HepG2 (cell line): ENCODE measurements at regions not wholly inside any gene's neighbourhood (a gene's known extent, or its start where the extent isn't known, plus 50 kb on each side); places are given as distances from the start of the nearest gene placed in this dataset.

Source experiments
- ATAC-seq: fragments of 200-7000 bp; cut with Tn5 transposase; 3 replicates; pipeline ENCODE4 v1.9.1; 2020; ENCODE audit warnings: mild to moderate bottlenecking, moderate library complexity
- BruUV-seq: library from RNA; stranded (reverse); fragments of 400-500 nt; replicated peaks from 2 replicates; lab custom pipeline; 2021; lab: Mats Ljungman, UMichigan
- CTCF ChIA-PET: fragments of 300-600 bp; formaldehyde crosslinking; extraction: SDS; loops from one replicate; lab custom pipeline; 2021; ENCODE audit warnings: low total read pairs, inconsistent platforms, low intra/inter-chr PET ratio; lab: Yijun Ruan, JAX
- POLR2A ChIA-PET: fragments of 350-600 bp; sonication (Branson Sonifier 250); formaldehyde crosslinking; loops from one replicate; lab custom pipeline; 2020; ENCODE audit warnings: antibody characterized with exemption, inconsistent platforms; lab: Yijun Ruan, JAX
- DNase-seq: peaks from one replicate; pipeline ENCODE4 v3.0.0-alpha.2; 2015; ENCODE audit warnings: low spot score
- FAIRE-seq: peaks from 3 replicates; lab custom pipeline; 2011; peaks lifted over from hg19 to GRCh38; lab: Jason Lieb, UNC
- H2AFZ ChIP-seq: one replicate; pipeline ENCODE4 v1.6.1; 2011; ENCODE audit warnings: low read length, inconsistent platforms
- H3K27ac ChIP-seq: fragments of 300-600 bp; 3 replicates; pipeline ENCODE4 v1.8.0; 2011; ENCODE audit warnings: mixed run types, mild to moderate bottlenecking, mixed read lengths, low read length, inconsistent platforms; ENCODE audit not compliant: insufficient read depth; ENCODE audit errors: extremely low read length
- H3K27me3 ChIP-seq, 2 experiments: fragments of 200-600 bp in 1 of 2; 2 replicates in 1 of 2; 3 replicates in 1 of 2; pipeline versions ENCODE4 v1.6.0 to v1.8.0; 2011; ENCODE audit warnings: low read length in 2 of 2, mild to moderate bottlenecking in 2 of 2, moderate library complexity in 2 of 2, inconsistent platforms in 1 of 2; ENCODE audit not compliant: insufficient read depth in 2 of 2, control insufficient read depth in 1 of 2
- H3K36me3 ChIP-seq, 2 experiments: fragments of 200-600 bp in 1 of 2; replicated peaks in 1 of 2; 2 replicates in 1 of 2; 3 replicates in 1 of 2; pipeline versions ENCODE4 v1.5.1 to v1.8.0; 2011; ENCODE audit warnings: low read length in 2 of 2, inconsistent platforms in 1 of 2; ENCODE audit not compliant: insufficient read depth in 2 of 2, control insufficient read depth in 1 of 2
- H3K4me1 ChIP-seq: 2 replicates; pipeline ENCODE4 v1.5.1; 2012; ENCODE audit warnings: low read length, inconsistent platforms; ENCODE audit not compliant: insufficient read depth
- H3K4me2 ChIP-seq: 2 replicates; pipeline ENCODE4 v1.6.0; 2011; ENCODE audit warnings: low read depth, low read length, inconsistent platforms
- H3K4me3 ChIP-seq, 3 experiments: fragments of 200-600 bp in 1 of 3; sonication (generic), shearing (Covaris generic) in 1 of 3; replicated peaks in 1 of 3; 2 replicates each; pipeline ENCODE4 v1.5.1; 2011 to 2016; ENCODE audit warnings: low read length in 3 of 3, inconsistent platforms in 2 of 3, low read depth in 2 of 3, mild to moderate bottlenecking in 2 of 3, control low read depth in 1 of 3, mixed read lengths in 1 of 3; ENCODE audit not compliant: insufficient read depth in 1 of 3
- H3K79me2 ChIP-seq: one replicate; pipeline ENCODE4 v1.6.1; 2011; ENCODE audit warnings: low read length, inconsistent platforms; ENCODE audit not compliant: insufficient read depth
- H3K9ac ChIP-seq: 2 replicates; pipeline ENCODE4 v1.6.0; 2011; ENCODE audit warnings: mild to moderate bottlenecking, low read depth, low read length, inconsistent platforms; ENCODE audit not compliant: insufficient read depth
- H3K9me3 ChIP-seq: 2 replicates; pipeline ENCODE4 v1.5.1; 2012; ENCODE audit warnings: mild to moderate bottlenecking, low read length
- H4K20me1 ChIP-seq: 2 replicates; pipeline ENCODE4 v1.6.0; 2011; ENCODE audit warnings: inconsistent platforms, mild to moderate bottlenecking, low read length, moderate library complexity; ENCODE audit not compliant: insufficient read depth
- NONO ChIP-seq, 2 experiments: fragments of 450-650 bp in 1 of 2; sonication (generic) in 1 of 2; formaldehyde crosslinking in 1 of 2; IDR thresholded peaks in 1 of 2; conservative IDR thresholded peaks in 1 of 2; 2 replicates each; pipeline versions ENCODE4 v1.6.1 to v1.8.0; 2017 to 2022; ENCODE audit warnings: mild to moderate bottlenecking in 1 of 2, missing genetic modification reagents in 1 of 2, moderate library complexity in 1 of 2
- RBM22 ChIP-seq: fragments of 200-400 bp; formaldehyde crosslinking; optimal IDR thresholded peaks from 2 replicates; pipeline ENCODE3; 2017; ENCODE audit warnings: mild to moderate bottlenecking, low read length, moderate library complexity
- RNF2 ChIP-seq: fragments of 450-650 bp; conservative IDR thresholded peaks from 2 replicates; pipeline ENCODE4 v1.6.1; 2016; ENCODE audit warnings: low read depth
- SRSF4 ChIP-seq: fragments of 200-400 bp; formaldehyde crosslinking; IDR thresholded peaks from one replicate; pipeline ENCODE4 v1.6.1; 2018; ENCODE audit warnings: mild to moderate bottlenecking, low read depth, low read length, moderate library complexity; ENCODE audit not compliant: poor library complexity, severe bottlenecking
- ZBTB3 ChIP-seq: sonication (generic); formaldehyde crosslinking; IDR thresholded peaks from 2 replicates; pipeline ENCODE4 v1.4.0; 2020; ENCODE audit warnings: low read depth, mild to moderate bottlenecking, moderate library complexity, missing genetic modification reagents, borderline replicate concordance
- ZNF615 ChIP-seq: sonication (generic); formaldehyde crosslinking; IDR thresholded peaks from 2 replicates; pipeline ENCODE4 v1.5.0; 2020; ENCODE audit warnings: mild to moderate bottlenecking, missing genetic modification reagents, borderline replicate concordance
- WGBS: methylation state at CpG from one replicate; pipeline ENCODE4 v1.1.6; 2017; ENCODE audit warnings: low lambda C conversion rate; 5-methylcytosine and 5-hydroxymethylcytosine counted together
- in situ Hi-C: cut with HindIII; loops from 2 replicates; pipeline ENCODE4 v1.10.0; 2017; ENCODE audit warnings: low pct_unique_long_range_greater_than_20kb; ENCODE audit not compliant: extremely low pct_ligation_motif_present
- intact Hi-C: fragments of 100-400 bp; cut with micrococcal nuclease; formaldehyde crosslinking; loops from one replicate; pipeline ENCODE4 v1.10.0; 2022; ENCODE audit not compliant: unreplicated experiment
- TF ChIP-seq, protein P1 (sequence below): sonication (generic); formaldehyde crosslinking; IDR thresholded peaks from 2 replicates; pipeline ENCODE4 v1.4.0; 2020; ENCODE audit warnings: missing genetic modification reagents
- TF ChIP-seq, protein P2 (sequence below): sonication (generic); formaldehyde crosslinking; IDR thresholded peaks from 2 replicates; pipeline ENCODE4 v1.5.1; 2020; ENCODE audit warnings: missing genetic modification reagents, mild to moderate bottlenecking, borderline replicate concordance

DNA sequence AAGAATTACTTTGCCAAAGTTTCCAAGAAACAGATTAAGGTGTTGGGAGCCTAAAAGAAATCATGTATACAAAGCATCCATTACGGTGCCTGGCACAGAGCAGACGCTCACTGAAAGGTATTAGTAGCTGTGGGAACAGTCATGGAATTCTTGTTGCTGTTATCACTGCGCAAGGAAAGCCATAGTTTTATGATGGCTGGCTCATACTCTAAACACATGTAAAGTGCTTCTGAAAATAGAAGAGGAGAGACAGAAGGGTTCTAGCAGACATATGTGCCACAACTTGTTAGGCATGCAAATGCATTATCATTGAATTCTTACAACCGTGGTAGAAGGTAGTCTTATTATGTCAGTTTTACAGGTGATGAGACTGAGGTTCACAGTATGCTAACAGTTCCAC, 112.4 kb downstream of the TENT5A start:
- no peak overlapping the region for H2AFZ ChIP-seq
- no peak overlapping the region for H3K4me3 ChIP-seq
- FAIRE-seq (no peak), DNase-seq (no peak), ATAC-seq (no peak)
- WGBS: 55% methylated on average over 4 of the region's 4 CpGs
- intact Hi-C loops: no loop called here
- no peak overlapping the region for H3K4me2 ChIP-seq
- H3K79me2 ChIP-seq: no peaks in the 10 kb centered on the region
- ChIA-PET CTCF (no interaction called here), POLR2A (no interaction called here)
- no peak for TF ChIP-seq ZNF615
- H3K27ac ChIP-seq: no peak overlapping the region
- in situ Hi-C loops: no loop called here
- H3K9ac ChIP-seq: no peak overlapping the region
- no peaks in the 10 kb centered on the region for H3K27me3 ChIP-seq
- no peaks in the 10 kb centered on the region for H4K20me1 ChIP-seq
- H3K9me3 ChIP-seq: no peaks in the 10 kb centered on the region
- H3K36me3 ChIP-seq: no peaks in the 10 kb centered on the region
- BruUV-seq: no TSS peak
- H3K4me1 ChIP-seq: no peaks in the 10 kb centered on the region

DNA sequence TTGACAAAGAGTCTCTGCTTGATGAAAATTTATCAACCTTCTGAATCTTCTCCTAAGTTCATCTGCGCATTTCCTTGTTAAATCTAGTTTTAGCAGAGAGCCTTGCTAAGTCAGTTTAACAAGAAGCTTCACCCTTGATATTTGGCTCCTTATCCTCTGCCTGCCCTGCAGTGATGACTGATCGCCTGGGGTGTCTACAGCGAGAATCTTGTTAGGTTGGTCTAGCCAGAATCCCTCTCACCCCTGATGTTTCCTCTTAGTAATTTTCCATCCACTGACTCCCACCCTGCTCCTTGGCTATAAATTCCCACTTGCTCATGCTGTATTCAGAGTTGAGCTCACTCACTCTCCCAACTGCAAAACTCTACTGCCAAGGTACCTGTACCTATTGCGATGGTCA, 114.1 kb downstream of the TENT5A start:
- Histone ChIP-seq H3K4me2 (no peak overlapping the region), H2AFZ (no peak overlapping the region), H3K79me2 (no peaks in the 10 kb centered on the region), H3K36me3 (no peaks in the 10 kb centered on the region), H3K9me3 (no peaks in the 10 kb centered on the region), H3K27me3 (no peaks in the 10 kb centered on the region), H3K4me3 (no peak overlapping the region), H3K9ac (no peak overlapping the region), H3K27ac (no peak overlapping the region), H4K20me1 (no peaks in the 10 kb centered on the region), H3K4me1 (no peaks in the 10 kb centered on the region)
- WGBS: 70% methylated on average over 4 of the region's 4 CpGs
- DNase-seq (no peak), ATAC-seq (no peak), FAIRE-seq (no peak)
- POLR2A ChIA-PET: no interaction called here
- BruUV-seq: no TSS peak
- intact Hi-C loops: no loop called here
- in situ Hi-C loops: no loop called here
- CTCF ChIA-PET: no interaction called here
- no peak for TF ChIP-seq NONO (IDR thresholded peaks at IDR 0.05)
- TF ChIP-seq NONO (CRISPR knock-in tag; conservative IDR thresholded peaks at IDR 0.05): no peak
- TF ChIP-seq RNF2: no peak
- TF ChIP-seq RBM22: no peak
- no peak for TF ChIP-seq SRSF4
- TF ChIP-seq ZBTB3 (CRISPR knock-in tag): no peak
- TF ChIP-seq, protein P1, sequence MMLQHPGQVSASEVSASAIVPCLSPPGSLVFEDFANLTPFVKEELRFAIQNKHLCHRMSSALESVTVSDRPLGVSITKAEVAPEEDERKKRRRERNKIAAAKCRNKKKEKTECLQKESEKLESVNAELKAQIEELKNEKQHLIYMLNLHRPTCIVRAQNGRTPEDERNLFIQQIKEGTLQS: no peak
- TF ChIP-seq, protein P2, sequence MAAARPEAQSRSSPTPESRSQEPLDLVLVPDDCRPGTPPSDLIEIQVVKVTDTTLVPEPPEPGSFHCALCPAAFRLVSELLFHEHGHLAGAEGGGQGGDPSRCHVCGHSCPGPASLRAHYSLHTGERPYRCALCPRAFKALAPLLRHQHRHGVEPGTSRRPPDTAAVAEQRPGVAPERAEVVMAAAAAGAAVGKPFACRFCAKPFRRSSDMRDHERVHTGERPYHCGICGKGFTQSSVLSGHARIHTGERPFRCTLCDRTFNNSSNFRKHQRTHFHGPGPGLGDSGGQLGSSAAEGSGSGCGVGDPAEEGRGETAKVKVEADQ (CRISPR knock-in tag): no peak
